Inflammatory macrophage treated with lipopolysaccharide for 1 hour (primary cell): ENCODE measurements at regions not wholly inside any gene's neighbourhood (a gene's known extent, or its start where the extent isn't known, plus 50 kb on each side); places are given as distances from the start of the nearest gene placed in this dataset.

Source experiments
- DNase-seq, 2 donors: peaks; one replicate each; pipeline ENCODE4 v3.0.0-alpha.2; 2020 to 2022

DNA sequence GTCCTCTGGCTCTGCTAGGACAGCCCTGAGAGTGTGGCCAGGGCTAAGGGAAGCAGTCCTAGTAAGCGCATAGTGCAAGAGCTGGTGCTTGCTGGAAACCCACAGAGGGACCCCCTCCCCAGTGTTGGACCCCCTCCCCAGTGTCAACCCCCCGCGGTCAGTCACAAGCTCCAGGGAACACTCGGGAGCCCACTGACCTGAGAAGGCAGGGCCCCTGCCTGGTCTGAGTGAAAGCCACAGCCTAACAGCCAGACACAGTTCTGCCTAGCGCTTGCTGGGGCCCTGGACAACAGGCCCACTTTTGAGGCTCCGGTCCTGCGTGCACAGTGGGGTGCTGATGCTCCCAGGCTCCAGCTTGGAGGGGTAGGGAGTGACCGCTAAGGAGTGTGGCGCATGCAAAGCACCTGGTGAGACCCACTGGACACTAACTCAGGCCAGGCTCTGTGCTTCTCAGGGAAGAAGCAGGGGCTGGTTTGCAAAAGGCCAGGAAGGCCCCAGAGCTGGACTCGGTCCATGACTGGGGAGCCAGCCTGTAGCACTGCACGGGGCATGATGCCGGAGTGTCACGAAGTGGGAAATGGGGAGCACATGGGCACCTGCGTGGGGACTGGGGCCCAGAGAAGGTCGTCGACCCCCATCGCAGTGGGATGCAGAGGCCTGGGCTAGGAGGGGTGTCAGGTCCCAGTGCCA is 175.8 kb upstream of the PPP2R2D start:
- DNase-seq, result no peak

GRCh38 chr10:131725581-131726069 is 175.2 kb upstream of the PPP2R2D start:
- peak; percentile 42 to 50 for DNase-seq

DNA sequence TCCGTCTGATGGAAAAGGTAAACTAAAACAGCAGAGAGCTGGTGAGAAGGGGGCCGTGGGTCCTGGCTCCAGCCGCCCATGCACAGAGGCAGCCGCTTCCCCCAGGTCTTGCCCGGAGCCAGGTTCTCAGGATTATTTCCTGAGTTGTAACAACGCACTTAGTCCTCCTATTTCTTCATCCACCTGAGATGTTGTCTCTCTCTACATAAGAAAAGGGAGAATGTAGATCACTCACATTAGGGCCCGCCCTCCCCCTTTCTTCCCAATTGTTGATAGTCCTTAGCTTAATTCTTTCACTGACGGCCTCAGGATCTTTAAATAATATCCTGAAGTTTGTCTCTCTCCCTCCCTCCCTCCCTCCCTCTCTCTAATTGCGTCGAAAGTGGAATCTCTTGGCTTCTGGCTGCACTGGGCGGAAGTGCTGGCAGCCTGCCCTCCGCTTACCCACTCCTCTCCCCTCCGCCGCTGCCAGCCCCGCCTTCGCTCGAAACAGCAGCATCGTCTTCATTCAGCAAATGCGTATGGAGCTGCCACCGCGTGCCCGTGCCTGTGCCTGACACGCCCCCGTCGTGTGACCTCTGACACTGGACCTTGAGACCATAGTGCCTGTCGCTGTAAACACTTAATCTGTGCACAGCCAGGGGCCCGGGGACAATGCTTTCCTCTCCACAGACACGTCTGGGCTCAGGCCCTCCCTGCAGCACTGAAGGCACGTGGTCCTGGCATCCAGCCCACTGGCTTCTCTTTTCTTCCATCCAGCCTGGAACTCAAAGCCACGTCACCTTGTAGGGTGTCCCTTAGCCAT is 174.5 kb upstream of the PPP2R2D start:
- no peak for DNase-seq

- DNase-seq, result no peak
Observed at GRCh38 chr10:131726967-131727366, 173.8 kb upstream of the PPP2R2D start.

GRCh38 chr10:131727560-131727959 is 173.2 kb upstream of the PPP2R2D start:
- no peak for DNase-seq

DNA sequence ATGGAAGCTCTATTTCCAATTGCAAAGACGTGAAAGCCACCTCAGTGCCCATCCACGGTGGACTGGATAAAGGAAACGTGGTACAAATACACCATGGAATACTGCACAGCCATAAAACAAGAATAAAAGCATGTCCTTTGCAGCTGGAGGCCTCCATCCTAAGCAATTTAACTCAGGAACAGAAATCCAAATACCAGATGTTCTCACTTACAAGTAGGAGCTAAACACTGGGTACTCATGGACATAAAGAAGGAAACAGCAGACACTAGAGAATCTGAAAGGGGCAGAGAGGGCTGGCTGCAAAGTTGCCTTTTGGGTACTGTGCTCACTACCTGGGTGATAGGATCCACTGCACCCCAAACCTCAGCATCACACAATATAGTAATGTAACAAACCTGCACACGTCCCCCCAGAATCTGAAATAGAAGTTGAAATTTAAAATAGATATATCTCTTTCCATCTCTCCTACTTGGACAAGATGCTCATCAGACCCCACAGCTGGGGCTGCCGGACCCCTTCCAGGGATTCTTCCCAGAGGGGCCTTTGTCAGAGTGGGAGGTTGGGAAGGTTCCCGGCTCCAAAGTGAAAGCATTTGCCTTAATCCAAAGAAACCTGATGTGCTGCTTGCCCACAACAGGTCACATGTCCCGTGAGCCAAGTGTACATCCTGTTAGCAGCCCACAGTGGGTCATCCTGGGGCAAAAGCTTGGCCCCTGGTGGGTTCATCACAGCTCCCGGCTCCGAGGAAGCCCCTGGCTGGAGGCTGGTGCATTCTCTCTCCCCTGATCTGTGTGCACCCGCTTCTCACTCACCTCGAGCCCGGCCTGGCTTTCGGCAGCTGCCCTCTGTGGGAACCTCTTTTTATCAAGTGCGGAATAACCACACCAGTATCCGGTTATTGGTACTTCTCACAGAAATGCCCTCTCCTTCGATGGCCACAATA is 172.3 kb upstream of the PPP2R2D start:
- no peak for DNase-seq

- no peak for DNase-seq
Observed at GRCh38 chr10:131729361-131729760, 171.4 kb upstream of the PPP2R2D start.

- DNase-seq, result no peak
Observed at GRCh38 chr10:131729938-131730660, 170.7 kb upstream of the PPP2R2D start.

- no peak for DNase-seq
Observed at GRCh38 chr10:131730771-131731497, 169.9 kb upstream of the PPP2R2D start.

DNA sequence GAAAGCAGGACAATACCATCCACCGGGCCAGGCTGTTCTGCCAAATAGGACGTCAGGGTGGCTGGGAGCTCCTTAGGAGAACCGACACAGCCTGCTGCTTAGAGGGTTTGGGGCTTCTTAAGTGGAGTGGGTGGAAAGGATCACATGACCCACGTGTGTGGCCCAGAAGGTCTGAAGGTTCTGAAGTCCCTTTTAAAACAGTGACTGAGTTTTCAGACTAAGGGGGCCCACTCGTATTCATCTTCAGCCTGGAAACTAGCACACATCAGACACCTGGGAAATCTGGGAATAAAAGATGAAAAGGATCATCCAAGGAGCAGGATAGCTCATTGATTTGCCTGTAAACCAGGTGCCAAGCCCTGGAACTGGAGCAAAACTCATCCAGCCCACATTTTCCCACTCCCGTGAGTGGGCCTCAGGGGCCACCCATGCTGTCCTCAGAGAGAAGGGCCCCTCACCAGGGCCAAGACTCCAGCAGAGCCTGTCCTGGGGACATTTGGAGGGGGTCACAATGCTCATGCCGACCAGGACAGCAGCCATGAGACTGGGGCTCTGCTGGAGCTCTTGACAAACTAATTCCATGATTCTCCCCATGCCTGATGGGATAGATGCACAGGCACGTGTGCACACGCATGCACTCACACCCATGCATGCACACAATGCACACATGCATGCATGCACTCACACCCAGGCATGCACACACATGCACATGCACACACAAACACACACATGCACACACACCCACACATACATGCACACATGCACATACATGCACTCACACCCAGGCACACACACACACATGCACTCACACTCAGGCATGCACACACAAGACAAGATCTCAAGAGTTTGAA is 168.8 kb upstream of the PPP2R2D start:
- DNase-seq, result no peak

DNA sequence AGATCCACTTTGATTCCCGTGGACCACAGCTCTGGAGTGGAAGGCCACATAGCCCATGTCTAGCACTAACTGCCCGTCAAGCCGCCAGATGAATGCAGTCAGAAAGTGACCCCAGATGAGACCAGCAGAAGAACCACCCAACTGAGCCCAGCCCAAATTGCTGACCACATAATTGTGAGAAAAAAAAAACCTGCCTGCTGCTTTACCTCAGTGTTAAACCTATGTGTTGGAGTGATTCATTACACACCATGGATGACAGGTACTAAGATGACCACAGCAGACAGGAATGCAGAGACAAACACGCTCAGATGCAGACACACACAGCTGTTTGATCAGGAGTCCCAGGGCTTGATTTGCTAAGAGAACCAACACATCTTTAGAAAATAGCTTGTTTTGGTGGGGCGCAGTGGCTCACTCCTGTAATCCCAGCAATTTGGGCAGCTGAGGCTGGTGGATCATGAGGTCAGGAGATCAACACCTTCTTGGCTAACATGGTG is 168.1 kb upstream of the PPP2R2D start:
- no peak for DNase-seq

- no peak for DNase-seq
Observed at GRCh38 chr10:131733596-131733995, 167.2 kb upstream of the PPP2R2D start.

DNA sequence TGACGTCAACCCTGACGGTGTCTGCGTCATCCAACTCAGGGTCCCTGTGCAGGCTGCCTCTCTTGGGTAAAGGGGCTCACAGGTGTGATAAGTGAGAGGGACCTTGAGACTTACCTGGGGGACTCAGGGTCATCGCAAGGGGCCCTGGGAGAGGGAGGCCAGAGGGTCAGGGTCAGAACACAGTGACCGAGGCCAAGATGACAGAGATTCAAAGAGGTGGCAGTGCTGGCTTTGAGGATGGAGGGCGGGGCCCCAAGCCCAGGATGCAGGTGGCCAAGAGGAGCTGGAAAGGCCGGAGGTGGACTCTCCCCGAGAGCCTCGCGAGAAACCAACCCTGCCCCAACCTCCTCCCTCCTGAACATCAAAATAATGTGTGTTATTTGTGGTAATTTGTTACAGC is 165.2 kb upstream of the PPP2R2D start:
- no peak for DNase-seq

GRCh38 chr10:131736321-131736980 is 164.4 kb upstream of the PPP2R2D start:
- no peak for DNase-seq

DNA sequence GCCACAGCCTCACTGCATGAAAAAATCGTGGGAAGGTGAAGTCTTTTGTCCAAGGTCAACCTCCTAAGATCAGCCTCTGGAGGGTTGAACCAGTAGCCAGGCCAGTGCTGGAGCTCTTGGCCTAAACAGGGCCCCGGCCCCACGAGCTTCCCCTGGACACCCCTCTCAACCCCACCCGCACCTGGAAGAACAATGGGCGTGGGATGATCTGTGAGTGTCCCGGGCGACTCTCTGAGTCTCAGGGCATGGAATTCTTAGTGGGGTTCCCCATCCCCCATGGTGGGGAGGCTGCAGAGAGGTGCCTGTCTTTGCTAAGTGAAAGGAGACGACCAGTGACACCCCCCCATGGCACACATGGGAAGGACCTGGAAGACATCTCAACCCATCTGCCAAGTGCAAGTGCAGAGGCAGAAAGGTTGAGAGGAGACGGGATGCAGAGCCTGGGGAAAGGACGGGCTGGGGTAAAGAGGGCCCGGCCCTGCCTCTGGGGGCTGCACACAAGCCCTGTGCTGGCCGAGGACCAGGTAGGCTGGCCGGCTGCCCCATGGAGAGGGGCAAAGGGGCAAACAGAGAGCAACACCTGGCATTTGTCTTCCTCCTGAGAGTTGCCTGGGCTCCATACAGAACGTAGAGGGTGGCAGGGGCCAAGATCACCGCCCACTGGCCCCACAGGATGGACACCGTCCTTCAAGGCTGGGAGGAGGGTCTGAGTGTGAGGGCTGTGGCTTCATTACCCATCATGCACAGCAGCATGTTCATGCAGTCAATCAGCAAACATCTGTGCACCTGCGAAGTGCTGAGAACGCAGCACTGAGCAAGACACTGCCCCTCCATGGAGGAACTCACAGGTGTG is 163.0 kb upstream of the PPP2R2D start:
- DNase-seq, result no peak

DNA sequence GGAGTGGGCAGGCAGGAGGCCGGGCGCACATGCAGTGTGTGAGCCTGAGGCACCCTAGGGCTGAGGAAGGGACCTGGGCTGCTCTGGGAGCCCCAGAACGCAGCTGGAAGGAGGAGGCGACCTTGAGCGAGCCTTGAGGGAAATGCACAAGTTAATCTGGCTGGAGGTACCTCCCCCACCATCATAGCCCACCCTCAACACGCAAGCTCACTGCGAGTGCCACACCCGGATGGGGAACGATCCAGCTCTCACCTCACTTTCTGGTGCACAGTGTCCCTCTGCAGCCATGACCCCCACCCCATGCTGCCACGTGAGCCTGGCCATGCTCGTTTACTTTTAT is 162.4 kb upstream of the PPP2R2D start:
- no peak for DNase-seq

GRCh38 chr10:131739206-131739605 is 161.6 kb upstream of the PPP2R2D start:
- peak; percentile 43 to 51 for DNase-seq

- DNase-seq, result no peak
Observed at GRCh38 chr10:131742500-131742951, 158.3 kb upstream of the PPP2R2D start.
